Neutrophil (primary cell): ENCODE measurements at regions not wholly inside any gene's neighbourhood (a gene's known extent, or its start where the extent isn't known, plus 50 kb on each side); places are given as distances from the start of the nearest gene placed in this dataset.

Experiments
- H3K27ac ChIP-seq: fragments of 200-600 bp; sonication (generic); 2 replicates; pipeline ENCODE4 v1.5.1; 2016; ENCODE audit warnings: mild to moderate bottlenecking, moderate library complexity
- H3K27me3 ChIP-seq: fragments of 200-600 bp; sonication (generic); 2 replicates; pipeline ENCODE4 v1.6.0; 2016; ENCODE audit warnings: mild to moderate bottlenecking
- H3K36me3 ChIP-seq: fragments of 200-600 bp; sonication (generic); 2 replicates; pipeline ENCODE4 v1.5.1; 2017
- H3K4me1 ChIP-seq, 2 experiments: fragments of 200-600 bp in 1 of 2; sonication (generic) in 1 of 2; 1 replicate in 1 of 2; 2 replicates in 1 of 2; pipeline versions ENCODE4 v1.5.1 to v1.6.1; 2013 to 2016; ENCODE audit warnings: low read depth in 1 of 2, low read length in 1 of 2, mild to moderate bottlenecking in 1 of 2, moderate library complexity in 1 of 2; ENCODE audit not compliant: control insufficient read depth in 1 of 2, insufficient read depth in 1 of 2
- H3K4me3 ChIP-seq, 2 experiments: fragments of 200-600 bp in 1 of 2; sonication (generic) in 1 of 2; 1 replicate in 1 of 2; 2 replicates in 1 of 2; pipeline ENCODE4 v1.5.1; 2013 to 2016; ENCODE audit warnings: low read depth in 1 of 2, low read length in 1 of 2, mild to moderate bottlenecking in 1 of 2, moderate library complexity in 1 of 2
- H3K9me3 ChIP-seq: fragments of 200-600 bp; sonication (generic); 2 replicates; pipeline ENCODE4 v1.5.1; 2016
- TF ChIP-seq, protein P1 (sequence below): fragments of 200-600 bp; sonication (generic); IDR thresholded peaks from 2 replicates; pipeline ENCODE4 v1.5.1; 2016; ENCODE audit warnings: antibody characterized with exemption

DNA sequence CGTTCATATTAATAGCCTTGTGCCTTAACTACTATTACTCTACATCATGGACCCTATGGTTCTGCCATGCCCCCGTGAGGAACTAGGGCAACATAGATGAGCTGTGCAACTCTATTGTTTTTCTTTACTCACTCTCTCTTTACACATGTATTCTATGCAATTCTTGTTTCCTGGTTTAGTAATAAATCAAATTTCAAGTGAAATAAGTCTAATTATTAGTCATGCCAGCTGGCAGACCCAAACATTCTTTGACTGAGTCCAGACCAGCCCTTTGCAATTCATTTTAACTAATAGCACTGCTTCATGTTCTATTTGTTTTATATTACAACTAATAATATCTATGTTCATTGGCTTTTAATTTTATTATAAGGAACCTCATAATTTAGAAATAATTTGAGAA lies 789.3 kb upstream of the ADAMTS5 start:
- Histone ChIP-seq H3K4me3 (no peak overlapping the region), H3K27me3 (no peaks in the 10 kb centered on the region), H3K36me3 (no peaks in the 10 kb centered on the region), H3K9me3 (no peaks in the 10 kb centered on the region), H3K27ac (no peak overlapping the region), H3K4me1 (no peaks in the 10 kb centered on the region)
- TF ChIP-seq, protein P1, sequence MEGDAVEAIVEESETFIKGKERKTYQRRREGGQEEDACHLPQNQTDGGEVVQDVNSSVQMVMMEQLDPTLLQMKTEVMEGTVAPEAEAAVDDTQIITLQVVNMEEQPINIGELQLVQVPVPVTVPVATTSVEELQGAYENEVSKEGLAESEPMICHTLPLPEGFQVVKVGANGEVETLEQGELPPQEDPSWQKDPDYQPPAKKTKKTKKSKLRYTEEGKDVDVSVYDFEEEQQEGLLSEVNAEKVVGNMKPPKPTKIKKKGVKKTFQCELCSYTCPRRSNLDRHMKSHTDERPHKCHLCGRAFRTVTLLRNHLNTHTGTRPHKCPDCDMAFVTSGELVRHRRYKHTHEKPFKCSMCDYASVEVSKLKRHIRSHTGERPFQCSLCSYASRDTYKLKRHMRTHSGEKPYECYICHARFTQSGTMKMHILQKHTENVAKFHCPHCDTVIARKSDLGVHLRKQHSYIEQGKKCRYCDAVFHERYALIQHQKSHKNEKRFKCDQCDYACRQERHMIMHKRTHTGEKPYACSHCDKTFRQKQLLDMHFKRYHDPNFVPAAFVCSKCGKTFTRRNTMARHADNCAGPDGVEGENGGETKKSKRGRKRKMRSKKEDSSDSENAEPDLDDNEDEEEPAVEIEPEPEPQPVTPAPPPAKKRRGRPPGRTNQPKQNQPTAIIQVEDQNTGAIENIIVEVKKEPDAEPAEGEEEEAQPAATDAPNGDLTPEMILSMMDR: no peak

DNA sequence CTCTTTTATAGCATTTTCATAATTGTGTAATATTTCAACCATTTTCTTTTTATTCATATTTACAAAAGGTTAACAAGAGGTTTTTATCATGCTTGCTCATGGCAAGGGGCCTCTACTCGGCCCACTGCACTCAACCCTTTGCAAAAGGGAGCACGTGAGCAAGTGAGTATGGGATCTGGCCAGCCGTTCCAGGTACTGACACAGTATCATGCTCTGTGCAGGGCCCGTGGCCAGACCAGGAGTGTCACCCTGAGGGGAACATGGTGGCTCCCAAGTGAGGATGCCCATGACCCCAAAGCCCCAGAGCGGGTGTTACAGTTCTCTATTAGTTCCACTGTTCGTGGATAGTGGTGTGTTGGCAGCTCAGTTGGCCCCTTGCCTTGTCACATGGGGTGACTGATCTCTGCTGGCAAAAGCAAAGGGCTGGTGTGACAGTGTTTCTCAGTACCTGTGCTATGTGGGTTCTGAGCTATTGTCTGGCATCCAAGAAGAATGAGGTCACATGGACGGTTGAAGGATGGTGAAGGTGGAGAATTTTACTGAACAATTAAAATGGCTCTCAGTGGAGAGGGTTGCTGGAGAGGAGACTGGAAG lies 777.2 kb upstream of the ADAMTS5 start:
- TF ChIP-seq, protein P1: no peak
- Histone ChIP-seq H3K27me3 (no peaks in the 10 kb centered on the region), H3K36me3 (no peaks in the 10 kb centered on the region), H3K27ac (no peak overlapping the region), H3K4me1 (no peaks in the 10 kb centered on the region), H3K9me3 (no peaks in the 10 kb centered on the region), H3K4me3 (no peak overlapping the region)

DNA sequence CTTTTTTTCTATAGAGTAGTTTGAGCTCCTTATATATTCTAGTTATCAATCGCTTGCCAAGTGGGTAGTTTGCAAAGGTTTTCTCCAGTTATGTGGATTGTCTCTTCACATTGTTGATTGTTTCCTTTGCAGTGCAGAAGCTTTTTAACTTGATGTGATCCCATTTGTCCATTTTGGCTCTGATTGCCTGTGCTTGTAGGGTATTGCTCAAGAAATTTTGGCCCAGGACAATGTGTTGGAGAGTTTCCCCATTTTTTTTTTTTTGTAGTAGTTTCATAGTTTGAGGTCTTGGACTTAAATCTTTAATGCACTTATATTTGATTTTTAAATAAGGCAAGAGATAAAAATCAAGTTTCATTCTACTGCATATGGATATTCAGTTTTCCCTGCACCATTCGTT lies 774.8 kb upstream of the ADAMTS5 start:
- no peaks in the 10 kb centered on the region for H3K27me3 ChIP-seq
- H3K36me3 ChIP-seq: no peaks in the 10 kb centered on the region
- TF ChIP-seq, protein P1: no peak
- no peak overlapping the region for H3K4me3 ChIP-seq
- no peaks in the 10 kb centered on the region for H3K4me1 ChIP-seq
- no peaks in the 10 kb centered on the region for H3K9me3 ChIP-seq
- H3K27ac ChIP-seq: no peak overlapping the region

DNA sequence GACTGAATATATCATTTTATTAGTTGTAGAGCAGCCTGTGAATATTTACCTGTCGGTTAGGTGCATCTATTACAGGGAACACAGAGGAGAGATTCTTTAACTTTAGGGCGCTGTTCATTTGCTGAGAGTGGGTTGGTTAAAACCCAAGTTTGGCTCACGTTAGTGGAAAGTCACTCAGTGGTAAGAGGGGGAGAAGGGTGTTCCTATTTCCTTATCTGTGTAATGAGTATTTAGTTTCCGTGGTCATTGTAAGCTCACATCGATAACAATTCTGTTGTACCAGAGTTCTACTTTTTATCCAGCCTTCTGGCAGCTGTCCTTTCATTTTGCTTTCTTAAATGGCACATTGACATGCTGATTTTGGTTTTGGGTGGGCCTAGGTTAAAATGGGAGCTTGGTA lies 773.2 kb upstream of the ADAMTS5 start:
- Histone ChIP-seq H3K9me3 (no peaks in the 10 kb centered on the region), H3K4me3 (no peak overlapping the region), H3K4me1 (no peaks in the 10 kb centered on the region), H3K27ac (no peak overlapping the region), H3K36me3 (no peaks in the 10 kb centered on the region), H3K27me3 (no peaks in the 10 kb centered on the region)
- TF ChIP-seq, protein P1: no peak

DNA sequence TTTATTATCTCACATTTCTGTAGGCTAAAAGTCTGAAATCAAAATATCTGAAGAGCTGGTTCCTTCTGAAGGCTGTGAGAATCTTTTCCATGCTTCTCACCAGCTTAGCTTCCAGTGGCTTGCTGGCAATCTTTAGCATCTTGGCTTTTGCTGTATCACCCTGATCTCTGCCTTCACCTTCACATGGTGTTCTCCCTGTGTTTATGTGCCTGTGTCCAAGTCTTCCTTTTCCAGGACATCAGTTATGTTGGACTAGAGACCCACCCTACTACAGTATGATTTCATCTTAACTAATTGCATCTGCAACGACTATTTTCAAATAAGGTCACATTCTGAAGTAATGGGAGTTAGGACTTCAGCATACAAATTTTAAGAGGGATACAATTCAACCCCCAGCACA lies 772.3 kb upstream of the ADAMTS5 start:
- no peaks in the 10 kb centered on the region for H3K4me1 ChIP-seq
- no peak overlapping the region for H3K27ac ChIP-seq
- no peaks in the 10 kb centered on the region for H3K9me3 ChIP-seq
- TF ChIP-seq, protein P1: no peak
- H3K27me3 ChIP-seq: no peaks in the 10 kb centered on the region
- H3K4me3 ChIP-seq: no peak overlapping the region
- no peaks in the 10 kb centered on the region for H3K36me3 ChIP-seq

DNA sequence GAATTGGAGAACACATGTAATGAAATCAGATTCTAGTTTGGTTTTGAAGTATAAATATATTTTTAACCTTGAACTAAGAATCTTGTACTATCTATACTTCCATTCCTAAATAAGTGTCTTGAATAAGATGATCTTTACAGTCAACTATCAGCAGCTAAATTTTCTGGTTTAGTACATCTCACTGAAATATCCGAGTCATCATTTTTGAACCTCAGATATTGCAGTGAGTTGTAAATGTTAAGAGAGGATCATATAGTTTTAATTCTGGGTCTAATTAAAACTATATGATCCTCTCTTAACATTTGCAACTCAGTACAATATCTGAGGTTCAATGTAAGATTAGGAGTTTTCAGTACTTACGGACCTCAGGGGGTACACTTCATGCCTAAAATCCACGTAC lies 768.8 kb upstream of the ADAMTS5 start:
- no peaks in the 10 kb centered on the region for H3K27me3 ChIP-seq
- TF ChIP-seq, protein P1: no peak
- H3K27ac ChIP-seq: no peak overlapping the region
- H3K4me1 ChIP-seq: no peaks in the 10 kb centered on the region
- H3K9me3 ChIP-seq: no peaks in the 10 kb centered on the region
- H3K4me3 ChIP-seq: no peak overlapping the region
- no peaks in the 10 kb centered on the region for H3K36me3 ChIP-seq
